IMR-90 (cell line): ENCODE measurements at regions not wholly inside any gene's neighbourhood (a gene's known extent, or its start where the extent isn't known, plus 50 kb on each side); places are given as distances from the start of the nearest gene placed in this dataset.

ENCODE experiments used
- ATAC-seq: fragments of 200-7000 bp; cut with Tn5 transposase; 2 replicates; pipeline ENCODE4 v1.9.1; 2020; ENCODE audit warnings: low read depth, mild to moderate bottlenecking, moderate library complexity
- BruUV-seq: library from RNA; stranded (reverse); fragments of 400-500 nt; replicated peaks from 2 replicates; lab custom pipeline; 2021; lab: Mats Ljungman, UMichigan
- CTCF ChIA-PET: fragments of 300-600 bp; formaldehyde crosslinking; extraction: SDS; loops from one replicate; lab custom pipeline; 2021; ENCODE audit warnings: antibody characterized with exemption; lab: Yijun Ruan, JAX
- POLR2A ChIA-PET: fragments of 300-600 bp; sonication (Branson Sonifier 250); formaldehyde crosslinking; loops from one replicate; lab custom pipeline; 2022; ENCODE audit warnings: antibody characterized with exemption; ENCODE audit not compliant: unreplicated experiment; lab: Charles Lee
- DNase-seq: peaks from one replicate; pipeline ENCODE4 v3.0.0; 2013
- H2AFZ ChIP-seq: replicated peaks from 2 replicates; pipeline ENCODE3; 2013; ENCODE audit warnings: low read length, mild to moderate bottlenecking; ENCODE audit not compliant: poor library complexity
- H2AK5ac ChIP-seq: 2 replicates; pipeline ENCODE4 v1.6.1; 2013; ENCODE audit warnings: low read depth, low read length, inconsistent platforms
- H2AK9ac ChIP-seq: replicated peaks from 2 replicates; pipeline ENCODE3; 2013; ENCODE audit warnings: mild to moderate bottlenecking, low read depth, low read length, moderate library complexity; ENCODE audit not compliant: poor library complexity
- H2BK120ac ChIP-seq: 2 replicates; pipeline ENCODE4 v1.6.1; 2013; ENCODE audit warnings: low read depth, low read length, inconsistent platforms
- H2BK15ac ChIP-seq: 3 replicates; pipeline ENCODE4 v1.6.1; 2013; ENCODE audit warnings: low read depth, low read length, inconsistent platforms
- H2BK20ac ChIP-seq: 2 replicates; pipeline ENCODE4 v1.6.1; 2013; ENCODE audit warnings: low read depth, mild to moderate bottlenecking, inconsistent platforms, low read length, moderate library complexity
- H2BK5ac ChIP-seq: 2 replicates; pipeline ENCODE4 v1.6.1; 2013; ENCODE audit warnings: mild to moderate bottlenecking, low read depth, low read length, inconsistent platforms; ENCODE audit not compliant: poor library complexity, severe bottlenecking
- H3K14ac ChIP-seq: replicated peaks from 2 replicates; pipeline ENCODE4 v1.6.1; 2013; ENCODE audit warnings: low read depth, low read length, inconsistent platforms
- H3K18ac ChIP-seq: 2 replicates; pipeline ENCODE4 v1.6.1; 2013; ENCODE audit warnings: low read depth, low read length, control low read depth
- H3K23ac ChIP-seq: 2 replicates; pipeline ENCODE4 v1.6.1; 2013; ENCODE audit warnings: low read depth, low read length, inconsistent platforms
- H3K27ac ChIP-seq: 2 replicates; pipeline ENCODE4 v1.5.1; 2013; ENCODE audit warnings: mild to moderate bottlenecking, control low read depth, low read length; ENCODE audit not compliant: insufficient read depth
- H3K27me3 ChIP-seq: 2 replicates; pipeline ENCODE4 v1.6.1; 2013; ENCODE audit warnings: low read length; ENCODE audit not compliant: control insufficient read depth, insufficient read depth
- H3K36me3 ChIP-seq: 2 replicates; pipeline ENCODE4 v1.6.1; 2013; ENCODE audit warnings: low read length, mixed read lengths; ENCODE audit not compliant: control insufficient read depth, insufficient read depth
- H3K4ac ChIP-seq: 2 replicates; pipeline ENCODE4 v1.6.1; 2013; ENCODE audit warnings: low read depth, low read length, inconsistent platforms
- H3K4me1 ChIP-seq: 2 replicates; pipeline ENCODE4 v1.6.1; 2013; ENCODE audit warnings: low read length, mixed read lengths; ENCODE audit not compliant: control insufficient read depth, insufficient read depth
- H3K4me2 ChIP-seq: 2 replicates; pipeline ENCODE4 v1.6.1; 2013; ENCODE audit warnings: low read depth, mild to moderate bottlenecking, control low read depth, low read length, moderate library complexity
- H3K4me3 ChIP-seq: 2 replicates; pipeline ENCODE4 v1.5.1; 2013; ENCODE audit warnings: low read depth, mild to moderate bottlenecking, control low read depth, low read length, moderate library complexity; ENCODE audit not compliant: insufficient read depth
- H3K56ac ChIP-seq: 2 replicates; pipeline ENCODE4 v1.6.1; 2013; ENCODE audit warnings: low read length, inconsistent platforms; ENCODE audit not compliant: insufficient read depth; ENCODE audit errors: extremely low read depth
- H3K79me1 ChIP-seq, 2 experiments: 2 replicates each; pipeline ENCODE4 v1.6.1; 2013; ENCODE audit warnings: low read length in 2 of 2, inconsistent platforms in 1 of 2, low read depth in 1 of 2
- H3K9ac ChIP-seq: 2 replicates; pipeline ENCODE4 v1.6.1; 2013; ENCODE audit warnings: low read depth, low read length, control low read depth
- H3K9me1 ChIP-seq: 2 replicates; pipeline ENCODE4 v1.6.1; 2013; ENCODE audit warnings: low read length, inconsistent platforms; ENCODE audit not compliant: insufficient read depth
- H3K9me3 ChIP-seq: 2 replicates; pipeline ENCODE4 v1.6.1; 2013; ENCODE audit warnings: low read length; ENCODE audit not compliant: control insufficient read depth, insufficient read depth
- H4K20me1 ChIP-seq: 2 replicates; pipeline ENCODE4 v1.6.1; 2013; ENCODE audit warnings: low read length, inconsistent platforms; ENCODE audit not compliant: insufficient read depth
- H4K5ac ChIP-seq: 2 replicates; pipeline ENCODE4 v1.6.1; 2013; ENCODE audit warnings: mild to moderate bottlenecking, low read depth, low read length, control low read depth
- H4K8ac ChIP-seq, 2 experiments: 2 replicates each; pipeline ENCODE4 v1.6.1; 2013; ENCODE audit warnings: low read depth in 2 of 2, low read length in 2 of 2, control low read depth in 1 of 2, inconsistent platforms in 1 of 2
- H4K91ac ChIP-seq: 2 replicates; pipeline ENCODE4 v1.6.1; 2013; ENCODE audit warnings: low read depth, low read length, inconsistent platforms; ENCODE audit not compliant: insufficient read depth
- BHLHE40 ChIP-seq: fragments of 150-350 bp; IDR thresholded peaks from 2 replicates; pipeline ENCODE4 v1.6.1; 2016; ENCODE audit warnings: mild to moderate bottlenecking, low read depth, low read length
- CEBPB ChIP-seq: IDR thresholded peaks from 2 replicates; pipeline ENCODE4 v1.6.1; 2012; ENCODE audit warnings: low read depth, low read length, improper control_type of control experiment
- FOS ChIP-seq: fragments of 150-350 bp; IDR thresholded peaks from 2 replicates; pipeline ENCODE4 v1.6.1; 2016; ENCODE audit warnings: low read depth, low read length
- MAFK ChIP-seq: IDR thresholded peaks from 2 replicates; pipeline ENCODE4 v1.6.1; 2012; ENCODE audit warnings: low read depth, low read length, improper control_type of control experiment
- MXI1 ChIP-seq: IDR thresholded peaks from 2 replicates; pipeline ENCODE4 v1.6.1; 2012; ENCODE audit warnings: low read depth, mild to moderate bottlenecking, low read length, moderate library complexity, borderline replicate concordance
- NFE2L2 ChIP-seq: fragments of 150-350 bp; IDR thresholded peaks from 2 replicates; pipeline ENCODE4 v1.6.1; 2016; ENCODE audit warnings: low read depth, mild to moderate bottlenecking, low read length
- POLR2A ChIP-seq: IDR thresholded peaks from 2 replicates; pipeline ENCODE4 v1.6.1; 2012; ENCODE audit warnings: mild to moderate bottlenecking, low read depth, low read length
- RAD21 ChIP-seq: IDR thresholded peaks from 2 replicates; pipeline ENCODE4 v1.6.1; 2012; ENCODE audit warnings: low read length, improper control_type of control experiment
- SMC3 ChIP-seq: fragments of 150-350 bp; IDR thresholded peaks from 2 replicates; pipeline ENCODE4 v1.6.1; 2016; ENCODE audit warnings: low read depth, mild to moderate bottlenecking, antibody characterized with exemption, low read length, moderate library complexity
- USF2 ChIP-seq: fragments of 150-350 bp; IDR thresholded peaks from 2 replicates; pipeline ENCODE4 v1.6.1; 2017; ENCODE audit warnings: mild to moderate bottlenecking, antibody characterized with exemption, low read length, low read depth
- dilution Hi-C: fragments of 300-500 bp; cut with HindIII; formaldehyde crosslinking; loops from one replicate; pipeline ENCODE4 v1.14.3; 2018; ENCODE audit warnings: low sequenced_read_pairs; ENCODE audit not compliant: unreplicated experiment
- in situ Hi-C: fragments of 300-500 bp; cut with MboI; formaldehyde crosslinking; loops from 3 replicates; pipeline ENCODE4 v1.14.3; 2019; ENCODE audit warnings: low sequenced_read_pairs, inconsistent platforms, mixed read lengths
- intact Hi-C: fragments of 100-400 bp; cut with micrococcal nuclease; formaldehyde crosslinking; loops from 2 replicates; pipeline ENCODE4 v1.10.0; 2022

DNA sequence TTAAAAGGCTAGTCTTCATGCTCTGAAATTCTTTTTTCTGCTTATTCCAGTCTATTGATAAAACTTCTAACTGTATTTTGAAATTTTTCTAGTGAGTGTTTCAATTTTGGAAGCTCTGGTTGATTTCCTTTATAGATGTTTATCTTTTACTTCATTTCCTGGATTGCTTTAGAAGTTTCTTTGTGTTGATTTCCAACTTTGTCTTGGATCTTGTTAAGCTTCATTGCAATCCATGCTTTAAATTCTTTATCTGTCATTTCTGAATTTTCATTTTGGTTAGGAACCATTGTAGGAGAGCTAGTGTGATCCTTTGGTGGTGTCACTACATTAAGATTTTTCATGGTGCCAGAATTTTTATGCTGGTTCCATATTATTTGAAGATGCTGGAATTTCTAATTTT is 105.2 kb upstream of the DCBLD2 start:
- POLR2A ChIA-PET: no interaction called here
- no peak overlapping the region for H3K27ac ChIP-seq
- CTCF ChIA-PET: no interaction called here
- H3K4me2 ChIP-seq: no peak overlapping the region
- ATAC-seq (no peak), DNase-seq (no peak)
- in situ Hi-C loops (no loop called here), dilution Hi-C loops (loop anchor here (25.0 kb wide), 1 partner anchor 756 kb away; no protein-coding TSS in a partner anchor), intact Hi-C loops (no loop called here)
- no peak overlapping the region for H4K5ac ChIP-seq
- no peaks in the 10 kb centered on the region for H3K9me3 ChIP-seq
- H3K18ac ChIP-seq: no peak overlapping the region
- H4K91ac ChIP-seq: no peak overlapping the region
- no peak overlapping the region for H3K4me3 ChIP-seq
- no peaks in the 10 kb centered on the region for H3K9me1 ChIP-seq
- H2BK120ac ChIP-seq: no peak overlapping the region
- no peaks in the 10 kb centered on the region for H4K20me1 ChIP-seq
- no peak for TF ChIP-seq POLR2A
- TF ChIP-seq BHLHE40: no peak
- no peak for TF ChIP-seq CEBPB
- no peak for TF ChIP-seq USF2
- no peak for TF ChIP-seq MAFK
- TF ChIP-seq SMC3: no peak
- no peak for TF ChIP-seq RAD21
- TF ChIP-seq NFE2L2: no peak
- no peak for TF ChIP-seq MXI1
- TF ChIP-seq FOS: no peak
- no peaks in the 10 kb centered on the region for H3K79me1 ChIP-seq
- H2AK9ac ChIP-seq: no peak overlapping the region
- no peak overlapping the region for H3K4ac ChIP-seq
- H2BK15ac ChIP-seq: no peak overlapping the region
- H4K8ac ChIP-seq: no peak overlapping the region
- H2AK5ac ChIP-seq: no peak overlapping the region
- H2AFZ ChIP-seq: no peak overlapping the region
- no peaks in the 10 kb centered on the region for H3K36me3 ChIP-seq
- H3K56ac ChIP-seq: no peak overlapping the region
- H3K9ac ChIP-seq: no peak overlapping the region
- no peak overlapping the region for H2BK20ac ChIP-seq
- no peak overlapping the region for H3K23ac ChIP-seq
- no peak overlapping the region for H3K14ac ChIP-seq
- BruUV-seq: no TSS peak
- H2BK5ac ChIP-seq: no peak overlapping the region
- H3K27me3 ChIP-seq: no peaks in the 10 kb centered on the region
- H3K4me1 ChIP-seq: no peaks in the 10 kb centered on the region
